GM12874 (cell line): ENCODE measurements at regions not wholly inside any gene's neighbourhood (a gene's known extent, or its start where the extent isn't known, plus 50 kb on each side); places are given as distances from the start of the nearest gene placed in this dataset.

Experiments
- TF ChIP-seq, protein P1 (sequence below): IDR thresholded peaks from 2 replicates; pipeline ENCODE4 v1.5.1; 2011; ENCODE audit warnings: low read depth, mild to moderate bottlenecking, control low read depth, low read length, moderate library complexity; ENCODE audit not compliant: insufficient read depth

GRCh38 chr12:84463741-84464495 lies 448.7 kb downstream of the SLC6A15 start:
- TF ChIP-seq, protein P1, sequence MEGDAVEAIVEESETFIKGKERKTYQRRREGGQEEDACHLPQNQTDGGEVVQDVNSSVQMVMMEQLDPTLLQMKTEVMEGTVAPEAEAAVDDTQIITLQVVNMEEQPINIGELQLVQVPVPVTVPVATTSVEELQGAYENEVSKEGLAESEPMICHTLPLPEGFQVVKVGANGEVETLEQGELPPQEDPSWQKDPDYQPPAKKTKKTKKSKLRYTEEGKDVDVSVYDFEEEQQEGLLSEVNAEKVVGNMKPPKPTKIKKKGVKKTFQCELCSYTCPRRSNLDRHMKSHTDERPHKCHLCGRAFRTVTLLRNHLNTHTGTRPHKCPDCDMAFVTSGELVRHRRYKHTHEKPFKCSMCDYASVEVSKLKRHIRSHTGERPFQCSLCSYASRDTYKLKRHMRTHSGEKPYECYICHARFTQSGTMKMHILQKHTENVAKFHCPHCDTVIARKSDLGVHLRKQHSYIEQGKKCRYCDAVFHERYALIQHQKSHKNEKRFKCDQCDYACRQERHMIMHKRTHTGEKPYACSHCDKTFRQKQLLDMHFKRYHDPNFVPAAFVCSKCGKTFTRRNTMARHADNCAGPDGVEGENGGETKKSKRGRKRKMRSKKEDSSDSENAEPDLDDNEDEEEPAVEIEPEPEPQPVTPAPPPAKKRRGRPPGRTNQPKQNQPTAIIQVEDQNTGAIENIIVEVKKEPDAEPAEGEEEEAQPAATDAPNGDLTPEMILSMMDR: no peak

- TF ChIP-seq, protein P1: no peak
Observed at GRCh38 chr12:84455598-84455997, 457.0 kb downstream of the SLC6A15 start.

DNA sequence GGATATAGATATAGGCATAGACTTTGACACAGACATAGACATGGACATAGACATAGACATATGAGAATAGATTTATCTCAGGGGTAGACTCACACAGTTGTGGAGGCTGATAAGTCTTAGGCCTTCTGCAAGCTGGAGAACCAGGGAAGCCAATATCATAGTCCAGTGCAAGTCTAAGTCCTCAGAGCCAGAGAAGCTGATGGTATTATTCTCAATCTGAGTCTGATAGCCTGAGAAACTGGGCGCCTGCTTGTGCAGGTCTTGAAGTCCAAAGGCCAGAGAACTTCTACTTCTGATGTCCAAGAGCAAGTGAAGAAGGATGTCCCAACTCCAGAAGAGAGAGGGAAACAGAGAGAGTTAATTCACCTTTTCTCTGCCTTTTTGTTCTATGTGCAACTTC lies 476.5 kb downstream of the SLC6A15 start:
- TF ChIP-seq, protein P1: no peak

DNA sequence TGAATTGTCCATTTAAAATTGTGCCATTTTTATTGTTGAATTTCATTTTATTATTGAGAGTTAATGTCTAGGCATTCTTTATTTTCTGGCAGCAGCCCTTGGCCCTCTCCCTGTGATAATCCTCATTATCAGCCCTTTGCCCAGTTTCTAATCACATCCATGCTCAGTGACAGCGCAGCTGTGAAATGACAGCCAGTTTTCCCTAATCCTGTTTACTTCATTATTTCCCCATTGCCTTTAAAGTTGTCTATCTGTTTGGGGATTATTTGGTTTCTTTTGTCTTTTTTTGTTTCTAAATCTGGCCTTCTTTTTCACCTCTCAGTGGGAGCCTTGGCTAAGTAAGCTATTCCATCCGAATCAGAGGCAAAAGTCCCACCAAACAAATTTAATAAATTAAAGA lies 476.9 kb downstream of the SLC6A15 start:
- TF ChIP-seq, protein P1: no peak

DNA sequence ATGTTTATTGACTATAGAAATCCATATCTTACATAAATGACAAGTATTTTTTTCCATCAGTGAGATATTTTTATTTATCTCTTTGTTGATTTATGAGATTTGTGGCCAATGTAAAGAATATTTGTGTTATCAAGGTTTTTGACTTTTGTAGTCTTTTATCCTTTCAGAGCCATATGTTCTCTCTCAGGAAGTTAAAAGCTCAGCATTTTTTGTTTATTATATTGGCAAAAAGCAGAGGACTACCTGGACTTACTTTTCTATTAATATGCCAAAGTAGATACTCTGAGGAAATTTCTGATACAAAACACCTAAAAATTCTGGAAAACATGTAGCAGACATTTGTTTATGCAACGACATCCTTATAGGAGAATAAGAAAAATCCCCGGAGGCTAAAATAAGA lies 490.3 kb downstream of the SLC6A15 start:
- TF ChIP-seq, protein P1: no peak

- TF ChIP-seq, protein P1: no peak
Observed at GRCh38 chr12:84421103-84421502, 491.5 kb downstream of the SLC6A15 start.

- TF ChIP-seq, protein P1: no peak
Observed at GRCh38 chr12:84416626-84417025, 496.0 kb downstream of the SLC6A15 start.

DNA sequence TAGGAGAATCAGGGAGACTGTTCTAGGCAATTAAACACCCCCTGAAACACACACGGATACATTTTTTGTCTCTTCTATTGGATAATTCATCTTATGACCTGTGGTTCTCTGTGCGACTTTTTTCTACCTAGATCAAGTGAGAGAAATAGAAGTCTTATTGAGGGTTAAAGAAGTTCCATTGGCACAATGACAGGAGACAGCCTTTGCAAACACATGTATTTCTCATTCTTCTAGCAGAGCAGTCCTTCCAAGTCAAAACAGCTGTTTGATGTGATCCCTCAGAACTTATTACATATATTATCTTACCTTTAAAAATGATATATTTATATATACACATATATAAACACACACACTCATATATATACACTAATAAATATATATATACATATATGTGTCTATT lies 496.7 kb downstream of the SLC6A15 start:
- TF ChIP-seq, protein P1: no peak
